SK-N-SH treated with all-trans-retinoic acid at 6 μM for 48 hours (cell line): ENCODE measurements at regions not wholly inside any gene's neighbourhood (a gene's known extent, or its start where the extent isn't known, plus 50 kb on each side); places are given as distances from the start of the nearest gene placed in this dataset.
A peak's percentile ranks its signal among the peaks of the same experiment; 100 is the strongest.

Experiments used
- ATAC-seq: fragments of 200-7000 bp; cut with Tn5 transposase; 3 replicates; pipeline ENCODE4 v1.9.1; 2020; ENCODE audit warnings: mild to moderate bottlenecking, moderate library complexity
- BACH2 ChIP-seq: fragments of 250-450 bp; sonication (Bioruptor Pico); IDR thresholded peaks from 2 replicates; pipeline ENCODE4 v1.9.0; 2021; ENCODE audit warnings: mild to moderate bottlenecking, borderline replicate concordance
- CREB5 ChIP-seq: fragments of 250-450 bp; sonication (Bioruptor Pico); IDR thresholded peaks from 2 replicates; pipeline ENCODE4 v1.5.1; 2020; ENCODE audit warnings: low read depth, mild to moderate bottlenecking, moderate library complexity
- CSDC2 ChIP-seq: fragments of 250-450 bp; sonication (Bioruptor Pico); IDR thresholded peaks from 2 replicates; pipeline ENCODE4 v1.5.0; 2020; ENCODE audit warnings: mild to moderate bottlenecking, moderate library complexity
- ESRRG ChIP-seq: fragments of 250-450 bp; sonication (Bioruptor Pico); IDR thresholded peaks from 2 replicates; pipeline ENCODE4 v1.6.1; 2021; ENCODE audit warnings: mild to moderate bottlenecking
- GLIS3 ChIP-seq: fragments of 250-450 bp; sonication (Bioruptor Pico); IDR thresholded peaks from 2 replicates; pipeline ENCODE4 v1.5.0; 2020; ENCODE audit warnings: mild to moderate bottlenecking, moderate library complexity
- ISL1 ChIP-seq: fragments of 250-450 bp; sonication (Bioruptor Pico); IDR thresholded peaks from 2 replicates; pipeline ENCODE4 v2.1.2; 2022; ENCODE audit warnings: mild to moderate bottlenecking, moderate library complexity
- OSR1 ChIP-seq: fragments of 250-450 bp; sonication (Bioruptor Pico); IDR thresholded peaks from 2 replicates; pipeline ENCODE4 v1.8.0; 2022; ENCODE audit warnings: moderate library complexity, mild to moderate bottlenecking, inconsistent platforms
- PATZ1 ChIP-seq: fragments of 250-450 bp; sonication (Bioruptor Pico); IDR thresholded peaks from 2 replicates; pipeline ENCODE4 v1.8.0; 2020; ENCODE audit warnings: mild to moderate bottlenecking, moderate library complexity, borderline replicate concordance
- POU6F1 ChIP-seq: fragments of 250-450 bp; sonication (Bioruptor Pico); IDR thresholded peaks from 2 replicates; pipeline ENCODE4 v1.8.0; 2021; ENCODE audit warnings: low read depth, mild to moderate bottlenecking, moderate library complexity, borderline replicate concordance
- PPARA ChIP-seq: fragments of 250-450 bp; sonication (Bioruptor Pico); IDR thresholded peaks from 2 replicates; pipeline ENCODE4 v1.5.0; 2020; ENCODE audit warnings: mild to moderate bottlenecking, borderline replicate concordance
- RARB ChIP-seq: fragments of 250-450 bp; sonication (Bioruptor Pico); IDR thresholded peaks from 2 replicates; pipeline ENCODE4 v1.8.0; 2021; ENCODE audit warnings: mild to moderate bottlenecking, moderate library complexity
- SNAI2 ChIP-seq: fragments of 250-450 bp; sonication (Bioruptor Pico); IDR thresholded peaks from 2 replicates; pipeline ENCODE4 v1.5.0; 2020; ENCODE audit warnings: mild to moderate bottlenecking, moderate library complexity
- TCF4 ChIP-seq: fragments of 250-450 bp; sonication (Bioruptor Pico); IDR thresholded peaks from 2 replicates; pipeline ENCODE4 v1.8.0; 2021; ENCODE audit warnings: mild to moderate bottlenecking, moderate library complexity, borderline replicate concordance
- TOX ChIP-seq: fragments of 250-450 bp; sonication (Bioruptor Pico); IDR thresholded peaks from 2 replicates; pipeline ENCODE4 v1.8.0; 2021; ENCODE audit warnings: mild to moderate bottlenecking, moderate library complexity, borderline replicate concordance
- TSHZ2 ChIP-seq: fragments of 250-450 bp; sonication (Bioruptor Pico); IDR thresholded peaks from 2 replicates; pipeline ENCODE4 v1.5.0; 2020; ENCODE audit warnings: mild to moderate bottlenecking, moderate library complexity
- ZC3H10 ChIP-seq: fragments of 250-450 bp; sonication (Bioruptor Pico); IDR thresholded peaks from 2 replicates; pipeline ENCODE4 v1.5.1; 2021; ENCODE audit warnings: mild to moderate bottlenecking, moderate library complexity
- ZFP3 ChIP-seq: fragments of 250-450 bp; sonication (Bioruptor Pico); IDR thresholded peaks from 2 replicates; pipeline ENCODE4 v1.5.0; 2020; ENCODE audit warnings: mild to moderate bottlenecking, moderate library complexity
- ZFP30 ChIP-seq: fragments of 450-650 bp; formaldehyde crosslinking; IDR thresholded peaks from 2 replicates; pipeline ENCODE4 v1.5.0; 2022; ENCODE audit warnings: mild to moderate bottlenecking, moderate library complexity
- ZNF565 ChIP-seq: fragments of 450-650 bp; formaldehyde crosslinking; conservative IDR thresholded peaks from 2 replicates; pipeline ENCODE4 v1.5.0; 2020; ENCODE audit warnings: low read depth, mild to moderate bottlenecking, moderate library complexity
- ZNF8 ChIP-seq: fragments of 450-650 bp; formaldehyde crosslinking; IDR thresholded peaks from 2 replicates; pipeline ENCODE4 v1.5.0; 2020; ENCODE audit warnings: mild to moderate bottlenecking, moderate library complexity
- TF ChIP-seq, protein P1 (sequence below): fragments of 250-450 bp; sonication (Bioruptor Pico); IDR thresholded peaks from 2 replicates; pipeline ENCODE4 v1.5.1; 2021; ENCODE audit warnings: mild to moderate bottlenecking, moderate library complexity

DNA sequence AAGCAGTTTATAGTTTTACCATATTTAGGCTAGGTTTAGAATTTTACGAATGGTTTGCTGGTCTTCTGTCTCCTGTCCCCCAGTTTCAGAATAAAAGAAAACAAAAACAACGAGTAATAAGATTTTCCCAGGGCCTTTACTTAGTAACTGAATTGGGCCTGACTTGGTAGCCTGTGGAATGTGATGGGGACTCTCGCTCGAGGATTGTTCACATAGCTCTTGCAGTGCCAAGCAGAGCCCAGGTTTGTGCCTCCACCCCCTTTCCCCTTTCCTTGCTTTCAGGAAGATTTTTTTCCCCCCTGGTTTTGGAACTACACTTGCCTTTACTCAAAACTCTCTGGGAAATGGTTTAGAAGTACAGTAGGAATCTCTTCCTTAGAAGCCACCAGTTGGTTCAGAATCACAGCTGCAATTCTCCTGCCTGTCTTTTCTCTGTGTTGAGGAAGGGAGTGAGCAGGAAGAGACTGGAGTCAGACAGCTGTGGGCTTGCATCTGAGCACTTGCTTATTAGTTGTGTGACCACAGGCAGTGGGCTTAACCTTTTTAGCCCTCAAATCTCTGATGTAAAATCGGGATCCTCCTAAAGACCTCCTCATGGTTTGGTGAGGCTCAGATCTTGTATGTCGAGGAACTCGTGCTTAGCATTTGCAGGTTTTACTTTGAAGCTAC lies 501.2 kb downstream of the PCNX1 start:
- peak; percentile 47 for ATAC-seq
- TF ChIP-seq PATZ1 (CRISPR knock-in tag) (no peak), TCF4 (CRISPR knock-in tag) (no peak), CREB5 (no peak), CSDC2 (no peak), OSR1 (CRISPR knock-in tag) (no peak), ESRRG (no peak), ISL1 (CRISPR knock-in tag) (no peak), ZC3H10 (CRISPR knock-in tag) (no peak), GLIS3 (CRISPR knock-in tag) (no peak), POU6F1 (CRISPR knock-in tag) (no peak), PPARA (CRISPR knock-in tag) (no peak), ZNF565 (CRISPR knock-in tag) (no peak), TSHZ2 (CRISPR knock-in tag) (no peak), ZFP30 (CRISPR knock-in tag) (no peak), SNAI2 (CRISPR knock-in tag) (no peak)

DNA sequence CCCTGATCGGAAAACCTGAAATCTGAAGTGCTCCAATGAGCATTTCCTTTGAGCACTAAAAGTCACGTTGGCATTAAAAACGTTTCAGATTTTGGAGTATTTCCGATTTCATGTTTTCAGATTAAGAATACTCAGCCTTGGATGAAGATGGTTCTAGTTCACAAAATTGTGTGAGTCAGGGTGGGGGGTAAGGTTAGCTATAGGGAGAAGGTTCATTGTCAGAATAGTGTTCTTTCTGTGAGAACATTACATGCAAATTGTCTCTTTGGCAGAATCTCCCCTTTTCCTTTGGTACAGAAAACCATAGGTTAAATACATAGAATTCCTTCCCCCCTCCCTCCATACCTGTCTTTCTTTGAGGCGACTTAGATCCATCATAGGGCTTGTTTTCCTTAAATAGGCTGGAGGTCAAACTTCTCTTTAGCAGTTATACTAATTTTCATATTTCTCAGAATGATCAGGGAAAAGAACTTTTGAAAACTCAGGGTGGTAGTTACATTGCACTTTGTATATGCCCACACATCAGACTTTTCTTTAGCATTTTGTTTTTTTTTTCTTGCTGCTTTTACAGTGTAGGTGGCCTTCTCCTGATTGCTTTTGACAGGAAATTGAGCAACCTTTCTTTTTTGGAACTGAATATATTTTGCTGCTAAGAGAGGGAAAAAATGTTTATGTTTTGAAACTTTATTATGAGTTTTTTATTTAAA lies 503.5 kb downstream of the PCNX1 start:
- no peak for ATAC-seq
- TF ChIP-seq TOX (no peak), CREB5 (no peak), ZFP30 (CRISPR knock-in tag) (no peak), CSDC2 (no peak), SNAI2 (CRISPR knock-in tag) (no peak), OSR1 (CRISPR knock-in tag) (no peak), ISL1 (CRISPR knock-in tag) (no peak), RARB (CRISPR knock-in tag) (no peak), PATZ1 (CRISPR knock-in tag) (no peak), BACH2 (no peak), ZFP3 (CRISPR knock-in tag) (no peak), TCF4 (CRISPR knock-in tag) (no peak), ZNF8 (CRISPR knock-in tag) (no peak), TSHZ2 (CRISPR knock-in tag) (no peak)
- TF ChIP-seq, protein P1, sequence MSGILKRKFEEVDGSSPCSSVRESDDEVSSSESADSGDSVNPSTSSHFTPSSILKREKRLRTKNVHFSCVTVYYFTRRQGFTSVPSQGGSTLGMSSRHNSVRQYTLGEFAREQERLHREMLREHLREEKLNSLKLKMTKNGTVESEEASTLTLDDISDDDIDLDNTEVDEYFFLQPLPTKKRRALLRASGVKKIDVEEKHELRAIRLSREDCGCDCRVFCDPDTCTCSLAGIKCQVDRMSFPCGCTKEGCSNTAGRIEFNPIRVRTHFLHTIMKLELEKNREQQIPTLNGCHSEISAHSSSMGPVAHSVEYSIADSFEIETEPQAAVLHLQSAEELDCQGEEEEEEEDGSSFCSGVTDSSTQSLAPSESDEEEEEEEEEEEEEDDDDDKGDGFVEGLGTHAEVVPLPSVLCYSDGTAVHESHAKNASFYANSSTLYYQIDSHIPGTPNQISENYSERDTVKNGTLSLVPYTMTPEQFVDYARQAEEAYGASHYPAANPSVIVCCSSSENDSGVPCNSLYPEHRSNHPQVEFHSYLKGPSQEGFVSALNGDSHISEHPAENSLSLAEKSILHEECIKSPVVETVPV: no peak
